ENCODE measurements at regions not wholly inside any gene's neighbourhood (a gene's known extent, or its start where the extent isn't known, plus 50 kb on each side); places are given as distances from the start of the nearest gene placed in this dataset.
"Not testable (repeated sequence)": the region's sequence is repeated elsewhere in the genome, so short reads cannot be mapped to it uniquely, and the experiment has no call there.

- Histone ChIP-seq H3K27me3 (ENCODE audit: control insufficient read depth, insufficient read depth, low read length) (no peaks in the 10 kb centered on the region), H3K4me1 (ENCODE audit: control insufficient read depth, insufficient read depth, low read length) (no peaks in the 10 kb centered on the region), H3K4me3 (ENCODE audit: low read length) (no peak overlapping the region), H3K9me3 (ENCODE audit: control insufficient read depth, insufficient read depth, low read length) (no peaks in the 10 kb centered on the region), H3K27ac (ENCODE audit: low read length) (no peak overlapping the region), H3K36me3 (ENCODE audit: control insufficient read depth, insufficient read depth, low read length) (no peaks in the 10 kb centered on the region)
- no CpG with 5 or more reads among the region's 1 CpG for WGBS (ENCODE audit: insufficient coverage, insufficient read length)
- DNase-seq (ENCODE audit: low read depth, low spot score): no peak
Measured at GRCh38 chr12:83528571-83528970, 841.9 kb downstream of the TMTC2 start.

GRCh38 chr12:83527810-83528209 is 841.1 kb downstream of the TMTC2 start:
- H3K36me3 ChIP-seq (ENCODE audit: control insufficient read depth, insufficient read depth, low read length): no peaks in the 10 kb centered on the region
- no peak overlapping the region for H3K4me3 ChIP-seq (ENCODE audit: low read length)
- WGBS (ENCODE audit: insufficient coverage, insufficient read length): no CpG with 5 or more reads among the region's 1 CpG
- no peak for DNase-seq (ENCODE audit: low read depth, low spot score)
- H3K27me3 ChIP-seq (ENCODE audit: control insufficient read depth, insufficient read depth, low read length): no peaks in the 10 kb centered on the region
- H3K27ac ChIP-seq (ENCODE audit: low read length): no peak overlapping the region
- H3K9me3 ChIP-seq (ENCODE audit: control insufficient read depth, insufficient read depth, low read length): no peaks in the 10 kb centered on the region
- no peaks in the 10 kb centered on the region for H3K4me1 ChIP-seq (ENCODE audit: control insufficient read depth, insufficient read depth, low read length)

- Histone ChIP-seq H3K9me3 (ENCODE audit: control insufficient read depth, insufficient read depth, low read length) (no peaks in the 10 kb centered on the region), H3K36me3 (ENCODE audit: control insufficient read depth, insufficient read depth, low read length) (no peaks in the 10 kb centered on the region), H3K27me3 (ENCODE audit: control insufficient read depth, insufficient read depth, low read length) (no peaks in the 10 kb centered on the region), H3K27ac (ENCODE audit: low read length) (no peak overlapping the region), H3K4me3 (ENCODE audit: low read length) (no peak overlapping the region), H3K4me1 (ENCODE audit: control insufficient read depth, insufficient read depth, low read length) (no peaks in the 10 kb centered on the region)
- DNase-seq (ENCODE audit: low read depth, low spot score): no peak
- WGBS (ENCODE audit: insufficient coverage, insufficient read length): no CpG with 5 or more reads among the region's 3 CpGs
Measured at GRCh38 chr12:83515306-83516026, 828.8 kb downstream of the TMTC2 start.

GRCh38 chr12:83514372-83514771 is 827.7 kb downstream of the TMTC2 start:
- DNase-seq (ENCODE audit: low read depth, low spot score): no peak
- H3K27ac ChIP-seq (ENCODE audit: low read length): no peak overlapping the region
- no peaks in the 10 kb centered on the region for H3K36me3 ChIP-seq (ENCODE audit: control insufficient read depth, insufficient read depth, low read length)
- H3K4me3 ChIP-seq (ENCODE audit: low read length): no peak overlapping the region
- no peaks in the 10 kb centered on the region for H3K9me3 ChIP-seq (ENCODE audit: control insufficient read depth, insufficient read depth, low read length)
- no CpG with 5 or more reads among the region's 1 CpG for WGBS (ENCODE audit: insufficient coverage, insufficient read length)
- H3K4me1 ChIP-seq (ENCODE audit: control insufficient read depth, insufficient read depth, low read length): no peaks in the 10 kb centered on the region
- no peaks in the 10 kb centered on the region for H3K27me3 ChIP-seq (ENCODE audit: control insufficient read depth, insufficient read depth, low read length)

- Histone ChIP-seq H3K9me3 (ENCODE audit: control insufficient read depth, insufficient read depth, low read length) (no peaks in the 10 kb centered on the region), H3K36me3 (ENCODE audit: control insufficient read depth, insufficient read depth, low read length) (no peaks in the 10 kb centered on the region), H3K4me3 (ENCODE audit: low read length) (no peak overlapping the region), H3K27ac (ENCODE audit: low read length) (no peak overlapping the region), H3K4me1 (ENCODE audit: control insufficient read depth, insufficient read depth, low read length) (no peaks in the 10 kb centered on the region), H3K27me3 (ENCODE audit: control insufficient read depth, insufficient read depth, low read length) (no peaks in the 10 kb centered on the region)
- no peak for DNase-seq (ENCODE audit: low read depth, low spot score)
- no CpG with 5 or more reads among the region's 5 CpGs for WGBS (ENCODE audit: insufficient coverage, insufficient read length)
Measured at GRCh38 chr12:83506841-83507240, 820.1 kb downstream of the TMTC2 start.

GRCh38 chr12:83505586-83505985 is 818.9 kb downstream of the TMTC2 start:
- H3K27ac ChIP-seq (ENCODE audit: low read length): no peak overlapping the region
- DNase-seq (ENCODE audit: low read depth, low spot score): no peak
- no peaks in the 10 kb centered on the region for H3K9me3 ChIP-seq (ENCODE audit: control insufficient read depth, insufficient read depth, low read length)
- no peaks in the 10 kb centered on the region for H3K27me3 ChIP-seq (ENCODE audit: control insufficient read depth, insufficient read depth, low read length)
- no peaks in the 10 kb centered on the region for H3K4me1 ChIP-seq (ENCODE audit: control insufficient read depth, insufficient read depth, low read length)
- no peaks in the 10 kb centered on the region for H3K36me3 ChIP-seq (ENCODE audit: control insufficient read depth, insufficient read depth, low read length)
- no CpG with 5 or more reads among the region's 2 CpGs for WGBS (ENCODE audit: insufficient coverage, insufficient read length)
- no peak overlapping the region for H3K4me3 ChIP-seq (ENCODE audit: low read length)

GRCh38 chr12:83499894-83500293 is 813.2 kb downstream of the TMTC2 start:
- DNase-seq (ENCODE audit: low read depth, low spot score); H3K4me1 ChIP-seq (ENCODE audit: control insufficient read depth, insufficient read depth, low read length); H3K4me3 ChIP-seq (ENCODE audit: low read length): not testable (repeated sequence)

GRCh38 chr12:83477696-83478095 is 791.0 kb downstream of the TMTC2 start:
- H3K27ac ChIP-seq (ENCODE audit: low read length): no peak overlapping the region
- DNase-seq (ENCODE audit: low read depth, low spot score): no peak
- no peaks in the 10 kb centered on the region for H3K27me3 ChIP-seq (ENCODE audit: control insufficient read depth, insufficient read depth, low read length)
- H3K4me3 ChIP-seq (ENCODE audit: low read length): no peak overlapping the region
- WGBS (ENCODE audit: insufficient coverage, insufficient read length): no CpG with 5 or more reads among the region's 4 CpGs
- H3K4me1 ChIP-seq (ENCODE audit: control insufficient read depth, insufficient read depth, low read length): no peaks in the 10 kb centered on the region
- H3K9me3 ChIP-seq (ENCODE audit: control insufficient read depth, insufficient read depth, low read length): no peaks in the 10 kb centered on the region
- no peaks in the 10 kb centered on the region for H3K36me3 ChIP-seq (ENCODE audit: control insufficient read depth, insufficient read depth, low read length)

More at GRCh38 chr12:83499894-83500293, 813.2 kb downstream of the TMTC2 start:
- H3K36me3 ChIP-seq (ENCODE audit: control insufficient read depth, insufficient read depth, low read length); H3K27ac ChIP-seq (ENCODE audit: low read length); H3K27me3 ChIP-seq (ENCODE audit: control insufficient read depth, insufficient read depth, low read length); H3K9me3 ChIP-seq (ENCODE audit: control insufficient read depth, insufficient read depth, low read length): not testable (repeated sequence)

GRCh38 chr12:83476695-83477690 is 790.3 kb downstream of the TMTC2 start:
- H3K36me3 ChIP-seq (ENCODE audit: control insufficient read depth, insufficient read depth, low read length): no peaks in the 10 kb centered on the region
- H3K27ac ChIP-seq (ENCODE audit: low read length): no peak overlapping the region
- DNase-seq (ENCODE audit: low read depth, low spot score): no peak
- H3K9me3 ChIP-seq (ENCODE audit: control insufficient read depth, insufficient read depth, low read length): no peaks in the 10 kb centered on the region
- no peaks in the 10 kb centered on the region for H3K4me1 ChIP-seq (ENCODE audit: control insufficient read depth, insufficient read depth, low read length)
- no peak overlapping the region for H3K4me3 ChIP-seq (ENCODE audit: low read length)
- no peaks in the 10 kb centered on the region for H3K27me3 ChIP-seq (ENCODE audit: control insufficient read depth, insufficient read depth, low read length)
- WGBS (ENCODE audit: insufficient coverage, insufficient read length): no CpG with 5 or more reads among the region's 2 CpGs

GRCh38 chr12:83476006-83476405 is 789.3 kb downstream of the TMTC2 start:
- H3K4me1 ChIP-seq (ENCODE audit: control insufficient read depth, insufficient read depth, low read length): no peaks in the 10 kb centered on the region
- H3K4me3 ChIP-seq (ENCODE audit: low read length): no peak overlapping the region
- no peak for DNase-seq (ENCODE audit: low read depth, low spot score)
- H3K9me3 ChIP-seq (ENCODE audit: control insufficient read depth, insufficient read depth, low read length): no peaks in the 10 kb centered on the region
- H3K27ac ChIP-seq (ENCODE audit: low read length): no peak overlapping the region
- H3K27me3 ChIP-seq (ENCODE audit: control insufficient read depth, insufficient read depth, low read length): no peaks in the 10 kb centered on the region
- no peaks in the 10 kb centered on the region for H3K36me3 ChIP-seq (ENCODE audit: control insufficient read depth, insufficient read depth, low read length)
- no CpG with 5 or more reads among the region's 1 CpG for WGBS (ENCODE audit: insufficient coverage, insufficient read length)

All from iPS DF 6.9 (cell line).